HG03103 (cell line): ENCODE measurements at regions not wholly inside any gene's neighbourhood (a gene's known extent, or its start where the extent isn't known, plus 50 kb on each side); places are given as distances from the start of the nearest gene placed in this dataset.
"Not testable (repeated sequence)": the region's sequence is repeated elsewhere in the genome, so short reads cannot be mapped to it uniquely, and the experiment has no call there.

Experiments used
- ATAC-seq: cut with Tn5 transposase; IDR thresholded peaks from one replicate; pipeline ENCODE4 v1.9.1; 2021; ENCODE audit warnings: low read depth; ENCODE audit not compliant: unreplicated experiment

DNA sequence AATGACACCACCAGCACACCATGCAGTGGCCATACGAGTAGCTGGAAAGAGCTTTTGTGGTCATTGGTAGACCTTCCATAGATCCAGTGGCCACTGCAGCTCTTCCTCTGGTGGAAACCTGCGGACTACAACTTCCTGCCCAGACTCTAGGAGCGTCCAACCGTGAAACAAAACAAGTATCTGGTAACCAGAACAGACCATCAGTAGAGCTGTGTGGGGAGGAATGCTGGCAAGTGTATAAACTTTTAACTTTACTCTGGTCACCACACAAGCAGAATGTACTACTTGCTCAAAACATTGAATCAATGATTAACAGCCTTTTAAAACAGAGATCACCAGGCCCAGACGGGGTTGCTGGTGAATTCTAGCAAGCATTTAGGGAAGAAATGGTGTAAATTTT lies 154.7 kb upstream of the DGKB start:
- ATAC-seq: no peak

DNA sequence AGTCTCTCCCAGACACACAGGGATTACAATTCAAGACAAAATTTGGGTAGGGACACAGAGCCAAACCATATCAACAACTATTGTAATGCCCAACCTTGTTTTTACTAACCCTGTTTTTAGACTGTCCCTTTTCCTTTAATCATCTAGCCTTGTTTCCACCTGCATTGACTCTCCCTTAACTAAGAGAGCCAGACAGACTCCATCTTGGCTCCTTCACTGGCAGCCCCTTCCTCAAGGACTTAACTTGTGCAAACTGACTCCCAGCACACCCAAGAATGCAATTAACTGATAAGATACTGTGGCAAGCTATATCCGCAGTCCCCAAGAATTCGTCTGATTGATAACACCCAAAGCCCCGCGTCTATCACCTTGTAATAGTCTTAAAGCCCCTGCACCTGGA lies 151.8 kb upstream of the DGKB start:
- not testable (repeated sequence) for ATAC-seq

DNA sequence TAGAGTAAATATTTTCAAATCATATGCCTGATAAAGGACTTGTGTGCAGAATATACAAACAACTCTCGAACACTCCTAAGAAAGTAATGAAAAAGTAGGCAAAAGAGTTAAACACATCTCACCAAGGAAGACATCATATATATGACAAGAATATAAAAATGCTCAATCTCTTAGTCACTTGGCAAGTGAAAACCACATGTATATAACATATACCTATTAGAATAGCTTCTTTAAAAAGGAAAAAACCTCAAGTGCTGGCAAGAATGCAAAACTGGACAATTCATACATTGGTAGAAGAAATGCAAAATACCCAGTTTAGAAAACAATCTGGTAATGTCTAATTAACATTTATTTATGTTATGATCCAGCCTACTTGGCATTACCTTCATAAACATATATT lies 146.6 kb upstream of the DGKB start:
- no peak for ATAC-seq

DNA sequence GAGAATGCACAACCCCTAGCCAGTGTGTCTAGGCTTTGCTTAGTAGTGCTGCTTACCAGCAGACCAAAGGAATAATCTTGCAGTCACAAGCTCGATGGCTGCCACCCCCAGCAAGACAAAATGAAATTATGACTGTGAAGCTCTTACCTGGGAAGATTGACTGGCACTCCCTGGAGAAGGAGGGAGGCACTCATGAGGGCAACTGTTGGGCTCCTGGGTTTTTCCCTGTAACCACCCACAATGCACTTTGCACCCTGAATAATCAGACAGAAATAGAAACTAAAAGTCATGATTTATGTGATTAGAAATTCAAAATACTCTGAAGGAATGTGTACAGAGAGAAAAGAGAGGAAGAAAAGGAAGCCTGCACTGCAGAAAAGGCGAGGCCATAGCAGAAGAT lies 144.3 kb upstream of the DGKB start:
- ATAC-seq: no peak

DNA sequence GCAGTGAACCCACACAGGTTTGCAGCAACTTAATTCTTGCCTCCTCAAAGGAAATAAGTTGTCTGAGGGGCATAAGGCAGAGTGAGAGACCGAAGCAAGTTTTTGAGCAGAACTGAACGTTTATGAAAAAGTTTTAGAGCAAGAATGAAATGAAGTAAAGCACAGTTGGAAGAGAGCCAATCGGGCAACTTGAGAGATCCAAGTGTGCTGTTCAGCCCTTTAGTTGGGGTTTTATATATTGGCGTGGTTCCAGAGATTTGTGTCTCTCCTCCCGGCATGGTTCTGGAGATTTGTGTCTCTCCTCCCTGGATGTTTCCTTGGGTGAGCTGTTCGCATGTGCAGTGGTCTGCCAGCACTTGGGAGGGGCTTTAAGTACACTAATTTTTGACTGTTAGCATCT lies 141.4 kb upstream of the DGKB start:
- ATAC-seq: no peak

DNA sequence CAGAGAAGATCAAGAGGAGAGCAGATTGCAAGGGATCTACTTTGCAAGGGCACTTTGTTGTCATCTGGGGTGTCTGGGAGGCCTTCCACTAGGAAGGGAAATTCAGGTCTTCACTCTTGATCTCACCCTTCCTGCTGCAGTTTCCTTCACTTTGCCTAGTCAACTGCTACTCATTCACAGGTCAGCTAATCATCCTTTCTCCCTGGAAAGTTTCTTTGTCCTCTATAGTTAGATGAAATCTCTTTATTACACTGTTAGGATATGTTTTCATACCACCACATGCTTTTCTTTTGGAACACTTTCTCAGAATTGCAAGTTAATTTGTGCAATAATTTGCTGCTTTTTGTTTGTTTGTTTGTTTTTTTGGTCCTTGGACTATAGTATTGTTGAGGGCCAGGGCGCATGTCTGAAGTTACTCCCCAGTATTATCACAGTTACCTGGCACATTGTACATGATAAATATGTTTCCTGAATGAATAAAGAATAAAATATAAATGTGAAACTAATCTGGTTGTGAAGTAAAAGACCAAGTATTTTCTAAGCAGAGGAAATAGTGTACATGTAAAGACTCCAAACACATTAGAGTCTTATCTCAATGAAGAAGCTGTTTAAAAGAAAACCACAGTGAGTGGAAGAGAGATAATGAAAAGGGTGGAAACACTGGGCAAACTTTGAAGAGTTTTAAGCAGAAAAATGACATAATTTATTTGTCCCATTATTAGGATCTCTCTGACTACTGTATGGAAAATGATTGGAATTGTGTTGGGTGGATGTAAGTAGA lies 139.9 kb upstream of the DGKB start:
- no peak for ATAC-seq

DNA sequence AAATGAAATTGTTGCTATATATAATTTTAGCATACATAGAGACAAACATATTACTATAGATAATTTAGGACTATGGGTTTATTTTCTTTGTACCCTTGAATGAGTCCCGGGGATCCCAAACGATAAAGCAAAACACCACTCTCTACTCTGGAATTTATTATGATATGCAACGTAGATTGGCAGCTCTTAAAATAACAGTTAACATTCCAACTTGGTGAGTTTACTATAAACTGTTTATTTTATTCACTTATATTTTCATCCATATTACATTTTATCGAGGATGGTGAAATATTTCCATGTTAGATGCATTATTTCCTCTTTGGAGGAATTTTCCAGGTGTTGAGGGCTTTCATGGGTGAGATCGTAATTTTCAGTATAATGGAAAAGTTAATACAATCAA lies 138.7 kb upstream of the DGKB start:
- no peak for ATAC-seq

DNA sequence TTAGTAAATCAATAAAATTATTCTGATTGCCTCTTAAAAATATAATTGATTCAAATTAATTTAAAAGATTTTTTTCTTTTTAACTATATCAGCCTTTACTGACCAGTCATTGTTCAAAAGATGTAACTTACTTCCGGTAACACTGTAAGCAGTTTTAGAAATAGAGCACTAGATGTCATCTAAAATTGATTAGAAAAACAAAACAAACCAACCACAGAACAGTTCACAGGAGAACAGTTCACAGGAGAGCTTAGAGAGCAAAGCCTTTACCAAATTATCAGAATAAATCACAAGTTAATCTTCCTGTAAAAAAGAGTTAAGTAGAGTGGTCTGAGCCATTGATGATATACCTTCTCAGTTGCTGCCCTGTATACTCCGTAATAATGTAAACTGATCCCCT lies 133.3 kb upstream of the DGKB start:
- no peak for ATAC-seq

DNA sequence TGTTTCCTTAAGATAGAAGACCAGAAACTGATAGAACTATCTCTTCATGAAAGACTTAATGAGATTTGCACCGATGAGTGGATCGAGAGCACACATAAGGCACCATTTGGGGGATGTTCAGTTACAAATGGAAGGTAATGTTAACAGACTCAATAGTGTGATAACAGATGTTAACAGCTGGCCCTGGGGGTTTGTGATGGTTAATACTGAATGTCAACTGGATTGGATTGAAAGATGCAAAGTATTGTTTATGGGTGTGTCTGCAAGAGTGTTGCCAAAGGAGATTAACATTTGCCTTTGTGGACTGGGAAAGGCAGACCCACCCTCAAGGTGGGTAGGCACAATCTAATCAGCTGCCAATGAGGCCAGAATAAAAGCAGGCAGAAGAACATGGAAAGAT lies 130.5 kb upstream of the DGKB start:
- ATAC-seq: no peak

DNA sequence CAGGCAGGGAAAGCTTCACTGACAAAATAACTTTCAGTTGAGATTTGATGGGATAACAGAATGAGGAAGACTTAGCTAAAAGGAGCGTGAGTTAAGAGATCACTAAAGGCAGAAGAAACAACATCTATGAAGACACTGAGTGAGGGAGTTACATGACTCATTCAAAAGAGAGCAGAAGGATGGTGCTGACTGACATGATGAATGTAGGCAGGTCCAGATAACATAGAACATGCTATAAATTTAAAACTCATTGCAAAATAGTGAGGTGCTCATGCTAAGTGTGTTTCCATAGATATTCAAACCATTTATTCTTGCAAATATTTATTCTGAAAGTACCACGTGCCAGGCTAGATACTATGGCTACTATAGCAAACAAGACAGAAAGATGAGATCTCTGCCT lies 116.4 kb upstream of the DGKB start:
- no peak for ATAC-seq

DNA sequence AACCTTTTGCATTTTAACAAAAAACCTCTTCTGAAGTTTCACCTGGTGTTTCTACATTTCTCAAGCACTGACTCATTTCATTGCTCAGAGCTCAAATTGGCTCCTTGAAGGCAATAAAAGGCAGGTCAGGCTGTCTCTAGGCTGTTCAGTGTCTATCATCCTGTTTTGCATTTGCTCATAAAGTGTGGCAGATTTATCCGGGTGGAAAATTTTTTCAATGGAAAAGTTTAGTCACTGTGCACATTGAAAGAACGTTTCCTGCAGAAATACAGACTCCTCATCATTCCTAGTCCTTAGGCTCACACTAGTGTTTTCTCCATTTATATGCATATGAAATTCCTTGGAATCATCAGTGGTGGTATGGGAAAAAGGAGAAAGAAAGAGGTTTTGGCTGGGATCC lies 114.2 kb upstream of the DGKB start:
- ATAC-seq: no peak

DNA sequence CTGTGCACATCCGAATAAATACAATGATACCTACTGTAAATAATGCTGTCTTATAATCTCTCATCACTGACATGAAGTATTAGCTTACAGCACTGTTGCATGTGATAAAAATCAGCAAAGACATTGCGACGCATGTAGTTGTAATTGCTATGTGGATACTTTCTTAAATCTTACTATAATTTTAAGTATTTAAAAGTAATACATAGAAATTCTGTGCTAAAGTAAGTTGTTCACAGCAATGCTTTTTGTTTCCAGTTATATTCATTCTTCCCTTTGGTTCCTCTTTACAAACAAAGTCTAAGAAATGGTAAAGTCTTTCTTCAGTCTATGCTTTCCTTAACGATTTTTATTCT lies 113.7 kb upstream of the DGKB start:
- ATAC-seq: no peak

DNA sequence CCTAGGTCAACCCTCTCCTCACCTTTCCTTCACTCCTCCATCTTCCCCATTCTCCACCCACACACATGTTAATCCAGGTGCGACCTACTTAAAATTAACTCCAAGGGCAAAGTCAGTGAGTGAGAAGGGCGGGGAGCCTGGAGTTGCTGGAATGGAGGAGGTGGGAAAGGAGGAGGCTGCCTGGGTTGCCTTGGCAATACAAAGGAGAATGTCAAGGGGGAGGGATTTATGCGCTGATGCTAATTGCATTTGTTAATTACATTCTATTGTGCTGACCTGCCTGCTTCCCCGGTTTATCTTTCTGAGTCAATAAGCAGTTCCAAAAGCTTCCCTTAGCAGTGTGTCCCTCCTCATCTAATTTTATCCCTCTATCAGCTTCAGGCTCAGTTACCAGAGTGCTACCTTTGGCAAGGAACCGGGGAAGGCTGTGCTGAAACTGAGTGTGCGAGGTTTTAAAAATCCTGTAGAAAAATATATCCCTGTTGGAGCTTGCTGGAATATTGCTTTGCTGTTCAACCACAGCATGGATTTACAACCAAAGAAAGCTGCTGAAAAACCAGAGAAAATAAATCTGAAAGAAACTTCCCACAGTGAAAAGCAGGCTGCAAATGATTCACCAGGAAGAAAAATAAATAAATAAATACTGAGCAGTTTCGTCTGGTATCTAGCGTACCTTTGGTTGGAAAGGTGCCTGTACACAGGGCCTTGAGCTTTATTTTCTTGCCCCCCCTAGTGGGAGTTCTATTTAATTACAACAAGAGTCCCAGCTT lies 113.2 kb upstream of the DGKB start:
- peak; percentile 93 for ATAC-seq

DNA sequence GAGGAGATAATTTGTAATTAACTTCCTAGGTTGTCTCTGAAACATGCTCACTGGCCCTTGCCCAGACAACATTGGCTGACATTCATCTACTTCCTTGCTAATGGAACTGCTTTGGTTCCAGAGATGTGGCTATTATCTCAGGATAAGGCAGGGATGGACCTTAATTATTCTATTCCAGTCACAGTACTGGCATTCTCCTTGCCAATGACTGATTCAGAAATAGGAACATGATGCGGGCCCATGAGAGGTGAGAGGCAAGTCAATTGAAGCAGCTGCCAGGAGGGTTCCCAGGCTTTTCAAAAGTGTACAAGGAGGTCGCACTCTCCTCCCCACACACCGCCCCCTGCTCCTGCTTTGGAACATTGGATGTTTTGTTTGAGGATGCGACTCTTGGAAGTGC lies 109.6 kb upstream of the DGKB start:
- ATAC-seq: no peak

DNA sequence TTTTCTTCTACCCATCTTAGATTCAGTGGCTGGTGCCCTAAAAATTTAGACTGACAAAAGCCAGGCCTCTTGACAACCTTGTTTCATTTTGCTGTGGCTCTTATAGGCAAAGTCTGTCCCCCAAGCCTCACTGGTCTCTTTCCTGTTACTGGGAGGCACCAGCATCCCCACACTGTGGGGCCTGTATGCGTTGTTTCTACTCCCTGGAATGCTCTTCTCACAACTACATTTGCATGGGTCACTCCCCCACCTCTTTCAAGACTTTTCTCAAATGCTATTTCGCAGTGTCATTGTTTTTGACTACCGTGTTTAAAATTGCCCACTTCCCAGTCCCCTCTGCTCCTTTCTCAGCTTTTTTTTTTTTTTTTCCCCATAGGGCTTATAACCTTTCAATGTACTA lies 108.7 kb upstream of the DGKB start:
- no peak for ATAC-seq

DNA sequence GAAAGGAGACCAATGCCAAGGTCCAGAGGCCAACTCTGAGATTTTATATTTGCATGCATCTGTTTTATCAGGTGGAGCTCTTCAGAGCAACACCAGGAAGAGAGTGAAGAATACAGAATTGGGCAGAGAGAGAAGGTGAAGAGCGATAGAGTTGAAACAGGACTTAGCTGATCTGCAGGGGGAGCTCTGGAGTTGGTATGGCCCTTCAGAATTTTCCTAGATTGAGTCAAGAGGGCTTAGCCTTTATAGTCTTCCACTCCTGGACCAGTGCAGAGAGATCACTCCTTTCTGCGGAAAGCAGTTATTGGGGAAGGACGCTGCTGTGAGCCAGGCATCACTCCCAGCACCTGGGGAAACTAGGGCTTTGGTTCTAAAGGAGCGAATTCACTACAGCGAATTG lies 105.0 kb upstream of the DGKB start:
- no peak for ATAC-seq

DNA sequence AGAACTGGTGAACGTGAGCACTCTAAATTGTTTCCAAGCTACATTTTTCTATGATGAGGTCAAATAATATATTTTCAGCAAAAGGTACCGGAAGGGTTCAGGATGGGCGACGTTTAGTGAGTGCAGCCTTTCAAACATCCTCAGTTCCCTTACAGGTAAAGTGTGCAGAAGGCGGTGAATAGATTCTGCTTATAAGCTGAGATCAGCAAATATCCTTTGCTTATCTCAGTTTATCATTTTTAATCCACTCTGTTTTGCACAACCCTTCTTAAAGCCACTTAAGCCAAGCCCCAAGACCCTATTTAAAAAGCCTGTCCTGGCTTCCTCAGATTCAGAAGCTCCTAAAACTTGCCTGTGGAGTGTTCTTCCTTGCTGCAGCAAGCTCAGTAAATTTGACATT lies 103.1 kb upstream of the DGKB start:
- no peak for ATAC-seq

DNA sequence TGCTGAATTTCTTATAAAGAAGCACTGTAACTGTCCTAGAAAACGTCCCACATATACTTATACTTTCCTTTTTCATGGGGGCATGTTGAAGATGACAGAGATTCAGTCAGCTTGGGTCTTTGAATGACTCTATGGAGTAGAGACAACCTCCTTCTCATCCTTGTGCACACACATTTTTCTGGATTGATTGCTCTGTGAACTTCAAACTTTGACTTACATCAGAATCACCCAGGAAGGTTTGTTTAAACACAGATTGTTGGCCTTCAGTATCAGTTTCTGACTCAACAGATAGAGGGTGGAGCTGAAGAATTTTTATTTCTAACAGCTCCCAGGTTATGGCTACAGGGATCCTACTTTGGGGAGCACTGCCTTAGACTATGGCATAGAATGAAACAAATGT lies 97.6 kb upstream of the DGKB start:
- no peak for ATAC-seq

DNA sequence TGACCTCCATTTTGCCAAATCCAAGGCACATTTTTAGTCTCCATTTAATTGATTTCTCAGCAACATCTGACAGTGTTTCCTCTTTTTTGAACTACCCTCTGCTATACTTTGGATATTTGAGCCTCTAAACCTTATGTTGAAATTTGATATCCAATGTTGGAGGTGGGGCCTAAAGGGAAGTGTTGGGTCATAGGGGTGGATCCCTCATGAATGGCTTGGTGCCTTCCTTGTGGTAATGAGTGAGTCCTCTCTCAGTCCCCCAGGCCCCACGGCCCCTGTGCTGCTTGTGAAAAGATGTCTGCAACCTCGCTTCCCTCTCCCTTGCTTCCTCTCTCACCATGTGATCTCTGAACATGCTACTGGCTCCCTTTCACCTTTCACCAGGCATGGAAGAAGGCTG lies 96.8 kb upstream of the DGKB start:
- no peak for ATAC-seq

DNA sequence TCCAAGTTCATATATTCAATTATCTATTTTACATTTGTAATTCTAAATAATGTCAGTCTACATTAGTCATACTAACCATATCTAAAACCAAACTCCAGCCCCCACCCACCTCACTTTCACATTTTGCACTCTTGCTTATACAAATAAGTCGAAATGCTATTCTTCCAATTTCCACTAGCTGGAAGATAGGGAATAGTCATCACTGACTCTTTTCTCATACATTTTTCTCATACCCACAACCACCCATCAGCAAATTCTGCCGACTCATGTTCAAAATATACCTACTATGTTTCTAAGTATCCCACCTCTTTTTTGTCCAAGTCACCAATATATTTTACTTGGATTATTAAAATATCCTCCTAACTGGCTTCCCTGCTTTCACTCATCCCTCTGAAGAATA lies 93.2 kb upstream of the DGKB start:
- ATAC-seq: no peak

DNA sequence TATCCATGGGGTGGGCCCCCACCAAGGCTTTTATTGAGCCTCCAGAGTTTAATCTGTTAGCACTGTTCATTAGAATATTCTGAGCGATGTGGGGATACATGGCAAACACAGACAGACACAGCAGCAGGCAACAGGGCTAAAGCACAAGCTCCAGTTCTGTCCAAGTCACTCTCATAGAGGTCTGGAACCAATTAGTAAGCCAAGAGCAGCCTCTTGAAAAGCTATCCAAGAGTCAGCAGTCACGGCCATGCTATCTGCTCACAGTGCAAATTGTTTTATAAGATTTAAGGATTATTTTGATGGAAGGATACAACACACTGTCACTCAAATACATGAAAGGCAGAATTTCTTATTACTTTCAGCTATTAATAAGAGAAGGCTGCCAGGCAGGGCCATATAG lies 86.4 kb upstream of the DGKB start:
- no peak for ATAC-seq

DNA sequence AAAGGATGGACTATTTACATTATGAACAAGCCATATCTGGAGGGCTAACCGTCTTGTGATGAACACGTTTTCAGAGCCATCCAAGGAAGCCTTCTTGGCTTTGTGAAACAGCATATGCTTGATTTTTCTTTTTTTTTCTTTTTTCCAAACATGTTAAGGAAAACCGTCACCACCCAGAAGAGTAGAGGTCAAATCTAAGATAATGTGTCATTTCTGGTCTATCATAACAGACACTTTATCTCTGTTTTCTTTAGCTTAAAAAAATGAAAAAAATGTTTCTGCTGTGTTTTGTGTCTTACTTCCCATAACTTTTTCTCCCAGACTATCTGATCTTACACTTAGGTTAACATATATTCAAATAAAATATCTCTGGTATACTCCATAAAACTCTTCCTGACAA lies 76.1 kb upstream of the DGKB start:
- ATAC-seq: no peak
